ENCODE measurements at regions not wholly inside any gene's neighbourhood (a gene's known extent, or its start where the extent isn't known, plus 50 kb on each side); places are given as distances from the start of the nearest gene placed in this dataset.

DNA sequence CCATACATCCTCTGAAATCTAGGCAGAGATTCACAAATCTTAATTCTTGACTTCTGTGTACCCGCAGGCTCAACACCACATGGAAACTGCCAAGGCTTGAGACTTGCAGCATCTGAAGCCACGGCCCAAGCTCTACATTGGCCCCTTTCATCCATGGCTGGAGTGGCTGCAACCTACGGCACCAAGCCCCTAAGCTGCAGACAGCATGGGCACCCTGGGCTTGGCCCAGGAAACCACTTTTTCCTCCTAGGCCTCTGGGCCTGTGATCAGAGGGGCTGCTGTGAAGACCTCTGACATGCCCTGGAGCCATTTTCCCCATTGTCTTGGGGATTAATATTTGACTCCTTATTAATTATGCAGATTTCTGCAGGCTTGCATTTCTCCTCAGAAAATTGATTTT is 457.9 kb downstream of the GRIA2 start:
- H3K4me3 ChIP-seq: no peak overlapping the region

DNA sequence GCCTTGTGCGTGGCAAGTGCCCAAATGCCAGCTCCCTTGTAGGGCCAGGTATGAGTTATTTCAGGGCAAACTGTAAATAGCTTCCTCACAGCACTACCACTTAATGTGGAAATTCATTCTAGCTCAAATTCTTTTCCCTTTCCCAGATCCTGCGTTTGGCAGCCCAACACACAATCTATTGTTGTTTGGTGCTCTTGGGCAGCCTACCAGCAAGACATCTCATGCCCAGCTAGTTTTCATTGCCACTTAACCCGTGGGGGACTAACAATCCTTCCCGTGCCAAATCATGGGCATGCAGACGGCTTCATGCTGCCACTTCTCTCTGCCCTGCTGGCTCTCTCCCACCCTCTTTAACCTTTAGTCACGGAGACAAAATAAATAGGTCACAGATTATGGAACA is 454.2 kb downstream of the GRIA2 start:
- Histone ChIP-seq H3K9me3 (no peaks in the 10 kb centered on the region), H3K4me1 (no peaks in the 10 kb centered on the region), H3K36me3 (ENCODE audit: low read depth, missing control alignments) (no peaks in the 10 kb centered on the region), H3K4me3 (no peak overlapping the region), H3K27ac (no peak overlapping the region), H3K27me3 (no peaks in the 10 kb centered on the region)
- WGBS, 2 donors: 66 to 80% methylated on average over 6 of the region's 6 CpGs
- DNase-seq: no peak
- TF ChIP-seq POLR2A (IDR thresholded peaks at IDR 0.05): no peak
- TF ChIP-seq, protein P1, sequence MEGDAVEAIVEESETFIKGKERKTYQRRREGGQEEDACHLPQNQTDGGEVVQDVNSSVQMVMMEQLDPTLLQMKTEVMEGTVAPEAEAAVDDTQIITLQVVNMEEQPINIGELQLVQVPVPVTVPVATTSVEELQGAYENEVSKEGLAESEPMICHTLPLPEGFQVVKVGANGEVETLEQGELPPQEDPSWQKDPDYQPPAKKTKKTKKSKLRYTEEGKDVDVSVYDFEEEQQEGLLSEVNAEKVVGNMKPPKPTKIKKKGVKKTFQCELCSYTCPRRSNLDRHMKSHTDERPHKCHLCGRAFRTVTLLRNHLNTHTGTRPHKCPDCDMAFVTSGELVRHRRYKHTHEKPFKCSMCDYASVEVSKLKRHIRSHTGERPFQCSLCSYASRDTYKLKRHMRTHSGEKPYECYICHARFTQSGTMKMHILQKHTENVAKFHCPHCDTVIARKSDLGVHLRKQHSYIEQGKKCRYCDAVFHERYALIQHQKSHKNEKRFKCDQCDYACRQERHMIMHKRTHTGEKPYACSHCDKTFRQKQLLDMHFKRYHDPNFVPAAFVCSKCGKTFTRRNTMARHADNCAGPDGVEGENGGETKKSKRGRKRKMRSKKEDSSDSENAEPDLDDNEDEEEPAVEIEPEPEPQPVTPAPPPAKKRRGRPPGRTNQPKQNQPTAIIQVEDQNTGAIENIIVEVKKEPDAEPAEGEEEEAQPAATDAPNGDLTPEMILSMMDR (IDR thresholded peaks at IDR 0.05): no peak
- intact Hi-C loops (cut with DNase I; ENCODE audit: low total_unique reads): no loop called here

More for the DNA sequence above, 457.9 kb downstream of the GRIA2 start:
- Histone ChIP-seq H3K27me3 (no peaks in the 10 kb centered on the region), H3K27ac (no peak overlapping the region), H3K36me3 (ENCODE audit: low read depth, missing control alignments) (no peaks in the 10 kb centered on the region), H3K4me1 (no peaks in the 10 kb centered on the region), H3K9me3 (no peaks in the 10 kb centered on the region)
- intact Hi-C loops (cut with DNase I; ENCODE audit: low total_unique reads): no loop called here
- no peak for TF ChIP-seq POLR2A (IDR thresholded peaks at IDR 0.05)
- TF ChIP-seq, protein P1 (IDR thresholded peaks at IDR 0.05): no peak
- 94 to 96% methylated on average over 3 of the region's 3 CpGs for WGBS, 2 donors
- DNase-seq: no peak

DNA sequence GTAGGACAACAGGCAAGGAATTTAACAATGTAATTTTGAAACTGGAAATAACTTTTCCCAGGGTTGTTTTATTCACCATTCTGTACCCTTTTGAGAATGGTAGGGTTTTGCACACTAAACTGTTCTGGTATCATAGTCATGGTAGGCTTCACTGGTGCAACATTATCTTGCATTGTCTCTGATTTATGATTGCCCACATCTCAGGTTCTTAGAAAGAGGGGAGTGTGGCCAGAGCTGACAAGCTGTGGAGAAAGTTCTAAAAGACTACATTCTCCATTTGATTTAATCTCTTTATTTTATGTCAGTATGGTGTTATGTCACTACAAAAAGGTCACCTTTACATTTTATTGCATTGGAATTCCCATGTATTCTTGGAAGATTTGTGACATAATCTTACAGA is 447.3 kb downstream of the GRIA2 start:
- H3K4me1 ChIP-seq: no peaks in the 10 kb centered on the region
- no peaks in the 10 kb centered on the region for H3K27me3 ChIP-seq
- TF ChIP-seq POLR2A (IDR thresholded peaks at IDR 0.05): no peak
- TF ChIP-seq, protein P1 (IDR thresholded peaks at IDR 0.05): no peak
- H3K9me3 ChIP-seq: no peaks in the 10 kb centered on the region
- no peak overlapping the region for H3K4me3 ChIP-seq
- no peak overlapping the region for H3K27ac ChIP-seq
- no peaks in the 10 kb centered on the region for H3K36me3 ChIP-seq (ENCODE audit: low read depth, missing control alignments)
- no peak for DNase-seq
- intact Hi-C loops (cut with DNase I; ENCODE audit: low total_unique reads): no loop called here

DNA sequence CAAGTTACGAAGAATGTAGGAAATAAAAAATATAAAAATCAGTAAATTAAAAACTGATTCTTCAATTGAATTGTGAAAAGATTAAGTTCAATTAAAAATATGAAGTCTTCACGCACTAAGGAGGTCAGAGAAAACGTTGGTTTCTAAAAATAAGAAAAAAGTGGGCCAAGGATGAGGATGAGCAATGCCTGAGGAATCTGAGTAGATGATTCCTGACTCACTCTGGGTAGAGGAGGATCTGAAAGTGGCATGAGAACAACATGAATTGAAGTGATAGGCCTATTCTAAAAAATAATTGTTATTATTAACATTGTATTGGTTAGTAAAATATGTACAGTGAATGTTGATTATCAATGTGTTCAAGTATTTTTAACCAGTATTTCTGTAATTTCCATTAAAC is 444.2 kb downstream of the GRIA2 start:
- DNase-seq: no peak
- WGBS, 2 donors: 47 to 62% methylated on average over 3 of the region's 3 CpGs
- Histone ChIP-seq H3K36me3 (ENCODE audit: low read depth, missing control alignments) (no peaks in the 10 kb centered on the region), H3K27ac (no peak overlapping the region), H3K9me3 (no peaks in the 10 kb centered on the region), H3K4me3 (no peak overlapping the region), H3K4me1 (no peaks in the 10 kb centered on the region), H3K27me3 (no peaks in the 10 kb centered on the region)
- TF ChIP-seq, protein P1 (IDR thresholded peaks at IDR 0.05): no peak
- TF ChIP-seq POLR2A (IDR thresholded peaks at IDR 0.05): no peak
- intact Hi-C loops (cut with DNase I; ENCODE audit: low total_unique reads): no loop called here

DNA sequence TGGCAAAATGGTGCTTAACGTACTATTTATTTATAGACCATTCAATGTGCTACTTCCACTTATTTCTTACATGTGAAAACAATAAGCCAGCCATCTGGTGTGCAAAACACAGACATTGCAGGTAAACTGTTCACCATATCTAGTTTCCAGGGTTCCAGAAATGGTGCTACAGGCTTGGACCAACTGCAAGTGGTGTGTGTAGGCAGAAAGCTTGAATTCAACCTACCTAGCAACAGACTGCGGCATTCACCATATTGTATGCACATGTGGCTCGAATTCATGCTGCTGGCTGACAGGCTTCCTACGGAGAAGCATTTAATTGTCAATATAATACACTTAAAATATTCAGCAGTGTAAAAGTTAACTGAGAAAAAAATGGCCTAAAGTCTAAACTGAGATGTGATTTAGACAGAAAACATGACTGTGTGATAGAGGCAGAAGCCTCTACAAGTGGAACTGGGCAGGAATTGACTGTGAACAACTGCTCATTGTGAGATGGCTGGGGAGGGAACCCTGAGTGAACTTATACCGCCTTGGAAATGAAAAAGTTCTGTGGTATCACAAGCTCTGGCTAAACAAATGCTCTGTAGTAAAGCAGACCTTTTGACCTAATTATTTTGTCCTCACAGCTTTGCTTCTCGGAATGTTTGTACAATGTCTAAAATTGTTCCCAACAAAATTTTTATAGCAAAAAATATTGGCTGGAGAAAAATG is 434.7 kb downstream of the GRIA2 start:
- H3K27me3 ChIP-seq: no peaks in the 10 kb centered on the region
- WGBS, 2 donors: 49 to 62% methylated on average over 6 of the region's 6 CpGs

More for the DNA sequence above, 434.7 kb downstream of the GRIA2 start:
- no peak for TF ChIP-seq POLR2A (IDR thresholded peaks at IDR 0.05)
- TF ChIP-seq, protein P1 (IDR thresholded peaks at IDR 0.05): no peak
- Histone ChIP-seq H3K27ac (no peak overlapping the region), H3K4me3 (no peak overlapping the region), H3K36me3 (ENCODE audit: low read depth, missing control alignments) (no peaks in the 10 kb centered on the region), H3K9me3 (no peaks in the 10 kb centered on the region), H3K4me1 (no peaks in the 10 kb centered on the region)
- no peak for DNase-seq
- intact Hi-C loops (cut with DNase I; ENCODE audit: low total_unique reads): no loop called here

Data from testis (tissue), 2 donors.